ENCODE measurements at regions not wholly inside any gene's neighbourhood (a gene's known extent, or its start where the extent isn't known, plus 50 kb on each side); places are given as distances from the start of the nearest gene placed in this dataset.

DNA sequence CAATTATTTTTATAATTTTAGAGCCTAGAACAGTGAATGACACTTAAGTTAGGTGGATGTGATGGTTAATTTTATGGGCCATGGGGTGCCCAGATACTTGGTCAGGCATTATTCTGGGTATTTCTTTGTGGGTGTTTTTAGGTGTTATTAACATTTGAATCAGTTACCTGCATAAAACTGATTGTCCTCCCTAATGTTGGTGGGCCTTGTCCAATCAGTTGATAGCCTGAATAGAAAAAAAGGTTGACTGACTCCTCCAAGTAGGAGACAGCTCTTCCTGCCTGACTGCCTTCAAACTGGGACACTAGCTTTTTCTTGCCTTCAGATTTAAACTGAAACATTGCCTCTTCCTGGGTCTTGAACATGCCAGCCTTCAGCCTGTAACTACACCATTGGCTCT, 312.9 kb upstream of the FIGN start:
- no peak overlapping the region for H3K9ac ChIP-seq (ENCODE audit: low read length)
- no peaks in the 10 kb centered on the region for H3K36me3 ChIP-seq (replicated peaks; ENCODE audit: low read depth, low read length)
- H3K79me2 ChIP-seq (ENCODE audit: low read length) = no peaks in the 10 kb centered on the region
- no peaks in the 10 kb centered on the region for H3K9me3 ChIP-seq (ENCODE audit: insufficient read depth, low read length)
- no peaks in the 10 kb centered on the region for H3K27me3 ChIP-seq (ENCODE audit: low read depth, low read length)
- TF ChIP-seq, protein P1, sequence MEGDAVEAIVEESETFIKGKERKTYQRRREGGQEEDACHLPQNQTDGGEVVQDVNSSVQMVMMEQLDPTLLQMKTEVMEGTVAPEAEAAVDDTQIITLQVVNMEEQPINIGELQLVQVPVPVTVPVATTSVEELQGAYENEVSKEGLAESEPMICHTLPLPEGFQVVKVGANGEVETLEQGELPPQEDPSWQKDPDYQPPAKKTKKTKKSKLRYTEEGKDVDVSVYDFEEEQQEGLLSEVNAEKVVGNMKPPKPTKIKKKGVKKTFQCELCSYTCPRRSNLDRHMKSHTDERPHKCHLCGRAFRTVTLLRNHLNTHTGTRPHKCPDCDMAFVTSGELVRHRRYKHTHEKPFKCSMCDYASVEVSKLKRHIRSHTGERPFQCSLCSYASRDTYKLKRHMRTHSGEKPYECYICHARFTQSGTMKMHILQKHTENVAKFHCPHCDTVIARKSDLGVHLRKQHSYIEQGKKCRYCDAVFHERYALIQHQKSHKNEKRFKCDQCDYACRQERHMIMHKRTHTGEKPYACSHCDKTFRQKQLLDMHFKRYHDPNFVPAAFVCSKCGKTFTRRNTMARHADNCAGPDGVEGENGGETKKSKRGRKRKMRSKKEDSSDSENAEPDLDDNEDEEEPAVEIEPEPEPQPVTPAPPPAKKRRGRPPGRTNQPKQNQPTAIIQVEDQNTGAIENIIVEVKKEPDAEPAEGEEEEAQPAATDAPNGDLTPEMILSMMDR (IDR thresholded peaks at IDR 0.05; ENCODE audit: low read depth, low read length) = no peak
- no peak for TF ChIP-seq EZH2phosphoT487 (IDR thresholded peaks at IDR 0.05; ENCODE audit: low read depth)
- H4K20me1 ChIP-seq (ENCODE audit: insufficient read depth, low read length) = no peaks in the 10 kb centered on the region
- H3K4me3 ChIP-seq (ENCODE audit: low read length) = no peak overlapping the region
- H3K27ac ChIP-seq (ENCODE audit: low read length) = no peak overlapping the region
- H2AFZ ChIP-seq (ENCODE audit: low read depth, low read length) = no peak overlapping the region
- no peak overlapping the region for H3K4me2 ChIP-seq (ENCODE audit: low read length)
- no peaks in the 10 kb centered on the region for H3K4me1 ChIP-seq (ENCODE audit: low read length)

DNA sequence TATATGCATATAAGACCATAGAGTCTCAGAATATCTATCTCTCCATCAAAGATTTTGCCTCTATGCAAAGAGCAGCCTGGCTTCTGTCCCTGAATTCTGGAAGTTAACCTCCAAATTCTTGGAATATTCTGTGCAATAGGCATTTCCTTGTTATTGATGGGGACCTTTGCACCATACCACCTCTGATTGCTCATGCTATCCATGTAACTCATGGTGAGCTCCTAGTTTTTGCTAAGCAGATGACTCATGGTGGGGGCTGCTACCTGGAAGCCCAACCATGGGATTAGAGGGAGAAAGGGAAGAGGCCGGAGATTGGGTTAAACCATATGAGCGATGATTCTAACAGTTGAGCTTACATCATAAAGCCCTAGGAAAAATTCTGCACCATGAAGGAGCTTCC, 310.2 kb upstream of the FIGN start:
- H3K9ac ChIP-seq (ENCODE audit: low read length) = no peak overlapping the region
- H3K79me2 ChIP-seq (ENCODE audit: low read length) = no peaks in the 10 kb centered on the region
- H3K9me3 ChIP-seq (ENCODE audit: insufficient read depth, low read length) = no peaks in the 10 kb centered on the region

DNA sequence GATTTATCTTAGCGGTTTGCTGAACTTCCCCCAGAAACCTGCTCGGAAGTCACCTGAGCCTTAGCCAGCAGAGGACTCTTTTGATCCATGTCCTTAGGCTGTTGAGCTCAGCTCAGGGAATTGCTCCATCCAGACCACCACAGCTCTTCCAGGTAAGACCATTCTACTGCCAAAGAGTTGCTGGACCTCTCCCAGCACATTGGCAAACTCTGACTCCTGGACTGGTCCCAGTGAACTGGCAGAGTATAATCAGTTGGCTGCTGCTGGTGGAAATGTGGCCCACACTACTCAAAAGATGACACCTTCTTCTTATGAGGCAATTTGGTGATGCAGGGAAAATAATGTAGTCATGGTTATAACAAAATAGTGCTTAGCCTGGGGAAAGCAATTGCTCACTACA, 308.8 kb upstream of the FIGN start:
- no peaks in the 10 kb centered on the region for H3K9me3 ChIP-seq (ENCODE audit: insufficient read depth, low read length)
- H2AFZ ChIP-seq (ENCODE audit: low read depth, low read length) = no peak overlapping the region
- H3K4me2 ChIP-seq (ENCODE audit: low read length) = no peak overlapping the region
- H4K20me1 ChIP-seq (ENCODE audit: insufficient read depth, low read length) = no peaks in the 10 kb centered on the region
- H3K36me3 ChIP-seq (replicated peaks; ENCODE audit: low read depth, low read length) = no peaks in the 10 kb centered on the region
- no peak overlapping the region for H3K27ac ChIP-seq (ENCODE audit: low read length)
- no peaks in the 10 kb centered on the region for H3K79me2 ChIP-seq (ENCODE audit: low read length)
- no peak overlapping the region for H3K9ac ChIP-seq (ENCODE audit: low read length)
- H3K4me3 ChIP-seq (ENCODE audit: low read length) = no peak overlapping the region
- H3K4me1 ChIP-seq (ENCODE audit: low read length) = no peaks in the 10 kb centered on the region
- H3K27me3 ChIP-seq (ENCODE audit: low read depth, low read length) = no peaks in the 10 kb centered on the region
- TF ChIP-seq, protein P1 (IDR thresholded peaks at IDR 0.05; ENCODE audit: low read depth, low read length) = no peak
- no peak for TF ChIP-seq EZH2phosphoT487 (IDR thresholded peaks at IDR 0.05; ENCODE audit: low read depth)

More for the DNA sequence above, 310.2 kb upstream of the FIGN start:
- Histone ChIP-seq H2AFZ (ENCODE audit: low read depth, low read length) (no peak overlapping the region), H4K20me1 (ENCODE audit: insufficient read depth, low read length) (no peaks in the 10 kb centered on the region), H3K36me3 (replicated peaks; ENCODE audit: low read depth, low read length) (no peaks in the 10 kb centered on the region), H3K4me1 (ENCODE audit: low read length) (no peaks in the 10 kb centered on the region), H3K4me3 (ENCODE audit: low read length) (no peak overlapping the region), H3K27me3 (ENCODE audit: low read depth, low read length) (no peaks in the 10 kb centered on the region), H3K27ac (ENCODE audit: low read length) (no peak overlapping the region), H3K4me2 (ENCODE audit: low read length) (no peak overlapping the region)
- no peak for TF ChIP-seq EZH2phosphoT487 (IDR thresholded peaks at IDR 0.05; ENCODE audit: low read depth)
- TF ChIP-seq, protein P1 (IDR thresholded peaks at IDR 0.05; ENCODE audit: low read depth, low read length) = no peak

DNA sequence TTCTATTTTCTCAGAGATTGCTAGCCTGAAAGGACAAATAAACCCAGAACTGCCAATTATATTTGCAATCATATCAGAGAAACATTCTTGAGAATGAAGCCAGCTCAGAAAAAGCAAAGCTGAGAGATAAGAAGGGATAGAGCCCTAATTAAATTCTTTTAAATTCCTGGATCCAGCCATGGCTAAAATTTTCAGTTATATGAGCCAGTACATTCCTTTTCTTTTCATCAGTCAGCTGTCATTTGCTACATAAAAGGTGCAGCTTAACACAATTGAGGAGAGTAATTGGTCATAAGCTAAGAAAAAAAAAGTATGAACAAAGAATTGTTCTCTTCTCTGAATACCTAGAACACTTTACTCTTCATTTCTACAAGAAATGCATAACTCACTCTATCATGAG, 303.5 kb upstream of the FIGN start:
- Histone ChIP-seq H3K36me3 (replicated peaks; ENCODE audit: low read depth, low read length) (no peaks in the 10 kb centered on the region), H3K79me2 (ENCODE audit: low read length) (no peaks in the 10 kb centered on the region), H3K9me3 (ENCODE audit: insufficient read depth, low read length) (no peaks in the 10 kb centered on the region), H3K9ac (ENCODE audit: low read length) (no peak overlapping the region), H3K27me3 (ENCODE audit: low read depth, low read length) (no peaks in the 10 kb centered on the region), H3K4me3 (ENCODE audit: low read length) (no peak overlapping the region), H2AFZ (ENCODE audit: low read depth, low read length) (no peak overlapping the region), H3K27ac (ENCODE audit: low read length) (no peak overlapping the region), H3K4me1 (ENCODE audit: low read length) (no peaks in the 10 kb centered on the region), H4K20me1 (ENCODE audit: insufficient read depth, low read length) (no peaks in the 10 kb centered on the region), H3K4me2 (ENCODE audit: low read length) (no peak overlapping the region)
- TF ChIP-seq, protein P1 (IDR thresholded peaks at IDR 0.05; ENCODE audit: low read depth, low read length) = no peak
- no peak for TF ChIP-seq EZH2phosphoT487 (IDR thresholded peaks at IDR 0.05; ENCODE audit: low read depth)
